Progenitor cell of endocrine pancreas (in vitro differentiated cells): ENCODE measurements at regions not wholly inside any gene's neighbourhood (a gene's known extent, or its start where the extent isn't known, plus 50 kb on each side); places are given as distances from the start of the nearest gene placed in this dataset.

Experiments
- DNase-seq: peaks from one replicate; pipeline ENCODE4 v3.0.0; 2021; ENCODE audit warnings: low spot score; ENCODE audit not compliant: unreplicated experiment
- H3K27ac Mint-ChIP-seq: 2 replicates; pipeline ENCODE4 v1.8.0; 2021; ENCODE audit warnings: mild to moderate bottlenecking, moderate library complexity, mixed read lengths
- H3K27me3 Mint-ChIP-seq: 2 replicates; pipeline ENCODE4 v1.8.0; 2021; ENCODE audit warnings: mixed read lengths
- H3K36me3 Mint-ChIP-seq: 2 replicates; pipeline ENCODE4 v1.8.0; 2022; ENCODE audit warnings: mixed read lengths; ENCODE audit not compliant: insufficient read depth
- H3K4me1 Mint-ChIP-seq: 2 replicates; pipeline ENCODE4 v1.8.0; 2021; ENCODE audit warnings: low read depth, mixed read lengths
- H3K4me3 Mint-ChIP-seq: 2 replicates; pipeline ENCODE4 v1.8.0; 2021; ENCODE audit warnings: low read depth, mild to moderate bottlenecking, moderate library complexity, mixed read lengths
- H3K9me3 Mint-ChIP-seq: 2 replicates; pipeline ENCODE4 v1.8.0; 2021; ENCODE audit warnings: low read depth, mixed read lengths
- TF ChIP-seq, protein P1 (sequence below): fragments of 200-600 bp; sonication (generic); IDR thresholded peaks from one replicate; pipeline ENCODE4 v1.5.0; 2021; ENCODE audit warnings: antibody characterized with exemption, mild to moderate bottlenecking; ENCODE audit not compliant: unreplicated experiment

DNA sequence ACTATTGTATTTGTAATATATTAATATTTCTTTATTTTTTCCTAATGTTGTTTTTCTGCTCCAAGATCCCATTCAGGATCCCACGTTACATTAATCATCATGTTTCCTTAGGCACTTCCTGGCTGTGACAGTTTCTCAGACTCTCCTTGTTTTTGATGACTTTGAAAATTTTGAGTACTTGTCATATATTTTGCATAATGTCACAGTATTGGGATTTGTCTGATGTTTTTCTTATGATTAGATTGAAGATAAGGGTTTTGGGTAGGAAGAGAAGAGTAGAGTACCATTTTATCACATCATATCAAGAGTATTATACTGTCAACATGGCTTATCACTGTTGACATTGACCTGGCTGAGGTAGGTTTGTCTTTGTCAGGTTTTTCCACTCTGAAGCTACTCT is 146.3 kb upstream of the TPK1 start:
- no peak for DNase-seq
- no peaks in the 10 kb centered on the region for H3K27me3 Mint-ChIP-seq
- H3K4me3 Mint-ChIP-seq, result no peak overlapping the region
- TF ChIP-seq, protein P1, sequence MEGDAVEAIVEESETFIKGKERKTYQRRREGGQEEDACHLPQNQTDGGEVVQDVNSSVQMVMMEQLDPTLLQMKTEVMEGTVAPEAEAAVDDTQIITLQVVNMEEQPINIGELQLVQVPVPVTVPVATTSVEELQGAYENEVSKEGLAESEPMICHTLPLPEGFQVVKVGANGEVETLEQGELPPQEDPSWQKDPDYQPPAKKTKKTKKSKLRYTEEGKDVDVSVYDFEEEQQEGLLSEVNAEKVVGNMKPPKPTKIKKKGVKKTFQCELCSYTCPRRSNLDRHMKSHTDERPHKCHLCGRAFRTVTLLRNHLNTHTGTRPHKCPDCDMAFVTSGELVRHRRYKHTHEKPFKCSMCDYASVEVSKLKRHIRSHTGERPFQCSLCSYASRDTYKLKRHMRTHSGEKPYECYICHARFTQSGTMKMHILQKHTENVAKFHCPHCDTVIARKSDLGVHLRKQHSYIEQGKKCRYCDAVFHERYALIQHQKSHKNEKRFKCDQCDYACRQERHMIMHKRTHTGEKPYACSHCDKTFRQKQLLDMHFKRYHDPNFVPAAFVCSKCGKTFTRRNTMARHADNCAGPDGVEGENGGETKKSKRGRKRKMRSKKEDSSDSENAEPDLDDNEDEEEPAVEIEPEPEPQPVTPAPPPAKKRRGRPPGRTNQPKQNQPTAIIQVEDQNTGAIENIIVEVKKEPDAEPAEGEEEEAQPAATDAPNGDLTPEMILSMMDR, result no peak
- no peak overlapping the region for H3K27ac Mint-ChIP-seq
- no peaks in the 10 kb centered on the region for H3K4me1 Mint-ChIP-seq
- H3K36me3 Mint-ChIP-seq, result no peaks in the 10 kb centered on the region
- H3K9me3 Mint-ChIP-seq, result no peaks in the 10 kb centered on the region

DNA sequence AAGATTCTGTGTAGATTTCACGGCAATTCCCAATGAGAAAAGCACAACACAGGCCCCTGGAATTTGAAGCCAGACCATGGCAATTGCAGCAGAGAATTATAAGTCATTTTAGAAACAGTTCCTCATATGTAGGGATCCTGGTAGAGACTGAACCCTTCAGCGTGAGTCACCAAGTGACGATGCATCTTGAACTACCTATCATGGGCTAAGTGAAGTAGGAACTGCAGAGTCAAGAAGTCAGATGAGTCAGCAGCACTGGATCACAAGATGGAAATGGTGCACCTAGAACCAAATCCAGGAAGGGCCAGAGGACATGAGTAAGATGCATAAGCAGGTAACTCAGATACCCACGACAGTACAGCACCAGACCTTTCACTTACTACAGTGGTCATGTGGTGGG is 140.0 kb upstream of the TPK1 start:
- no peak overlapping the region for H3K4me3 Mint-ChIP-seq
- H3K27me3 Mint-ChIP-seq, result no peaks in the 10 kb centered on the region
- no peak overlapping the region for H3K27ac Mint-ChIP-seq
- DNase-seq, result no peak
- no peaks in the 10 kb centered on the region for H3K36me3 Mint-ChIP-seq
- TF ChIP-seq, protein P1, result no peak
- H3K9me3 Mint-ChIP-seq, result no peaks in the 10 kb centered on the region
- H3K4me1 Mint-ChIP-seq, result no peaks in the 10 kb centered on the region

DNA sequence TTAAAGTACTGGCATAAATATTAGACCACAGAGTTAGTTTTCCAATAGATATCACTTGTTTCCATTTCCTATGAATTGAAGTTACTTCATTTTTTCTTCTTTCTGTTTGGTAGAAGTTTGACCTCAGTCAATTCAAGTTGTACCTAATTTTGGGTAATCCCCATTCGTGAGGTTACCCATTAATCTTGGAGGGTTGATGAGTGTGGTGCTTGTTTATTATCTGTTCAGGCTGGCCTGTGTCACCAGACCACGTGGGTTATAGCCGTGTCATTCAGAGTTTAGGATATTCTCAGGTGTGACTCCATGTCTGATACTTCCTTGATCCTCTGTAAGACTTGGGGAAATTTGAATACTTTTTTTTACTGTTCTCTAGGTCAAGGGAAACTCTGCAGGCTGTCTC is 133.9 kb upstream of the TPK1 start:
- Mint-ChIP-seq H3K27ac (no peak overlapping the region), H3K27me3 (no peaks in the 10 kb centered on the region), H3K9me3 (no peaks in the 10 kb centered on the region), H3K36me3 (no peaks in the 10 kb centered on the region), H3K4me3 (no peak overlapping the region), H3K4me1 (no peaks in the 10 kb centered on the region)
- TF ChIP-seq, protein P1, result no peak
- no peak for DNase-seq

DNA sequence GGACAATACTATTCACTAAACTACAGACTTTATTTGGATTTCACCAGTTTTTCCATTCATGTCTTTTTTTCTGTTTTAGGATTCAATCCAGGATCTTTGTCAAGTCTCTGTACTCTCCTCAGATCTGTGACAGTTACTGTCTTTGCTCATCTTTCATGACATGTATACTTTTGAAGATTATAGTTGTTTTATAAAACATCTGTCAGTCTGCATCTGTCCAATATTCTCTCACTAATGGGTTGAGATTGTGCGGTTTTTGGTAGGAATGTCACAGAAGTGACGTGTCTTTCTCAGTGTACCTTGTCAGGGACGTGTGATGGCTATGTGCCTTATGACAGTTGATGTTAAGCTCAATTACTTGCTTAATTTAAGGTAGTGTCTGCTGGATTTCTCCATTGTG is 124.9 kb upstream of the TPK1 start:
- no peak for DNase-seq
- no peak overlapping the region for H3K27ac Mint-ChIP-seq
- no peaks in the 10 kb centered on the region for H3K9me3 Mint-ChIP-seq
- no peaks in the 10 kb centered on the region for H3K36me3 Mint-ChIP-seq
- H3K4me3 Mint-ChIP-seq, result no peak overlapping the region
- no peaks in the 10 kb centered on the region for H3K4me1 Mint-ChIP-seq
- no peaks in the 10 kb centered on the region for H3K27me3 Mint-ChIP-seq
- TF ChIP-seq, protein P1, result no peak

DNA sequence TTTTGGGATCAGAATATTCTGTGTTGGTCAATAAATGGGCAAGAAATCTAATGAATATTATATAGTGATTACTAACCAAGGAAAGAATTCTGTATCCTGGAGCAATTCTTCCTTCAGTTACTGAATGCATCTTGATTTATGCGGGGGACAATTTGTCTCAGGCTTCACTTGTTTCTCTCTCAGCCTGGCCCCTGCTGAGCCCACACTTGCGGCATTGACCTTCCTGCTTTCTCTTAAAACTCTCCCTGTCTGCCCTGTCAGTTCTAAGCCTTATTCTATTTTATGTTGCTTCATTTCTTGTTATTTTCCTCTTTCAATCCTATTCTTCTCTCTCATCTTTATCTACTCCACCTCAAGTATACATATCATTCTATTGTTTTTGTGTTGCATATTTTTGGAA is 122.1 kb upstream of the TPK1 start:
- H3K27me3 Mint-ChIP-seq, result no peaks in the 10 kb centered on the region
- no peaks in the 10 kb centered on the region for H3K4me1 Mint-ChIP-seq
- TF ChIP-seq, protein P1, result no peak
- H3K9me3 Mint-ChIP-seq, result peaks cover 4% of the 10 kb centered on the region
- no peak overlapping the region for H3K4me3 Mint-ChIP-seq
- no peaks in the 10 kb centered on the region for H3K36me3 Mint-ChIP-seq
- no peak for DNase-seq
- no peak overlapping the region for H3K27ac Mint-ChIP-seq
